Fibroblast of lung (primary cell): ENCODE measurements at regions not wholly inside any gene's neighbourhood (a gene's known extent, or its start where the extent isn't known, plus 50 kb on each side); places are given as distances from the start of the nearest gene placed in this dataset.

Experiments
- CTCF ChIP-seq, 2 donors: IDR thresholded peaks in 1 of 2; conservative IDR thresholded peaks in 1 of 2; 1 replicate in 1 of 2; 2 replicates in 1 of 2; pipeline ENCODE4 v1.5.1; 2011 to 2012; ENCODE audit warnings: low read length in 2 of 2, control low read depth in 1 of 2, inconsistent platforms in 1 of 2, low read depth in 1 of 2, mild to moderate bottlenecking in 1 of 2
- EZH2 ChIP-seq: IDR thresholded peaks from 2 replicates; pipeline ENCODE4 v1.5.1; 2012; ENCODE audit warnings: low read length, control low read depth, mild to moderate bottlenecking; ENCODE audit errors: missing control alignments

- TF ChIP-seq CTCF (conservative IDR thresholded peaks at IDR 0.05 in 1 of 2, IDR thresholded peaks at IDR 0.05 in 1 of 2; ENCODE audit: low read depth in 1 of 2, low read length in 2 of 2) (no peak), EZH2 (no peak)
Measured at GRCh38 chr2:39570130-39570555, 95.6 kb upstream of the TMEM178A start.
